ENCODE measurements at regions not wholly inside any gene's neighbourhood (a gene's known extent, or its start where the extent isn't known, plus 50 kb on each side); places are given as distances from the start of the nearest gene placed in this dataset.

DNA sequence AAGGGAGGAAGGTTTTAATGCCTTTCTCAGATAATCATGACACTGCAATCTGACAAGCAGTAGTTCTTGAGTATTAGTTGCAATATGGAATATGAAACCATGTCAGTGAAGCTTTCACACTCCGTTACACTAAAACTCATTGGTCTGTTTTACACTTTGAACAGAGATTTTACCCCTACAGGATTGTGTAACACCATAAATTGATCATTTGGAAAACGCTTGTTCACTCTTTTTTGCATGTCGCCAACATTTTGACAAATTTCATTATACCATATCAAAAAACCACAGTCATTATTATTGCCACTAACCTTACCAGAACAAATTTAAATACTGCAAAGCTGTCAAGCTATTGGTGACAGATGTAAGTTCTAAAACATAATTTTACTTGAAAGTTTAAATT, 404.8 kb upstream of the THBS1 start:
- TF ChIP-seq, protein P1, sequence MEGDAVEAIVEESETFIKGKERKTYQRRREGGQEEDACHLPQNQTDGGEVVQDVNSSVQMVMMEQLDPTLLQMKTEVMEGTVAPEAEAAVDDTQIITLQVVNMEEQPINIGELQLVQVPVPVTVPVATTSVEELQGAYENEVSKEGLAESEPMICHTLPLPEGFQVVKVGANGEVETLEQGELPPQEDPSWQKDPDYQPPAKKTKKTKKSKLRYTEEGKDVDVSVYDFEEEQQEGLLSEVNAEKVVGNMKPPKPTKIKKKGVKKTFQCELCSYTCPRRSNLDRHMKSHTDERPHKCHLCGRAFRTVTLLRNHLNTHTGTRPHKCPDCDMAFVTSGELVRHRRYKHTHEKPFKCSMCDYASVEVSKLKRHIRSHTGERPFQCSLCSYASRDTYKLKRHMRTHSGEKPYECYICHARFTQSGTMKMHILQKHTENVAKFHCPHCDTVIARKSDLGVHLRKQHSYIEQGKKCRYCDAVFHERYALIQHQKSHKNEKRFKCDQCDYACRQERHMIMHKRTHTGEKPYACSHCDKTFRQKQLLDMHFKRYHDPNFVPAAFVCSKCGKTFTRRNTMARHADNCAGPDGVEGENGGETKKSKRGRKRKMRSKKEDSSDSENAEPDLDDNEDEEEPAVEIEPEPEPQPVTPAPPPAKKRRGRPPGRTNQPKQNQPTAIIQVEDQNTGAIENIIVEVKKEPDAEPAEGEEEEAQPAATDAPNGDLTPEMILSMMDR (IDR thresholded peaks at IDR 0.05), result no peak
- TF ChIP-seq POLR2A (IDR thresholded peaks at IDR 0.05), result no peak
